ENCODE measurements at regions not wholly inside any gene's neighbourhood (a gene's known extent, or its start where the extent isn't known, plus 50 kb on each side); places are given as distances from the start of the nearest gene placed in this dataset.

DNA sequence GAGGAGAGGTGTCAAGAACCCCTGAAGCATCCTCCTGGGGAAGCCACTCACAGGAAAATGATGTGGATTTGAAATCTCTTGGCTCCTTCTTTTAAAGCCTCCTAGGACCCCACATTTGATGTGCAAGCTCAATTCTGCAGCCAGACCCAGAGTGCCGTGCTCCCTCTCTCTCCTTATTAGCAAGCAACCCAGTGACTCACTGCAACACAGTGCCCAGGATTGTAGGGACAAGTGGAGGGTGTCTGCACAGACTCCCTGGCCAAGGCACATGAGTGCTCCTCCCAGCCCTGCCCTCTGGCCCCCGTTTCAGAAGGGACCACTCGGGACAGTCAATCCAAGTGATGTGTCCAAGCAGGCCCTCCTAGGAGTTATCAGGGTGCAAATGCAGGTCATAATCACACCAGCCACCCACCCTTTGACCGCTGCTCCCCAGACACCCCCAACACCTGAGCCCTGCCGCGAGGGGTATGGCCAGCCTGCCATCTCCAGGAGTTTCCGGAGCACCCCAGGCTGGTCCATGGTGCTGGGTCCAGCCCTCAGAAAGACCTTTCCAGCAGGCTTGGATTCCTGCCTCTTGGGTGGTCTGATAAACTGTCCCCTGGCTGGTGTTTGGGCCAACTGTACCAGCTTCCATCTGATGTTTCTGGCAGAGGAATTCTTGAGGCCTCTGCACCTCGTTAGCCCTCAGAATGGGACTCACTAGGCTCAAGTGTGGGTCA, 54.5 kb upstream of the CXCL12 start:
- no peaks in the 10 kb centered on the region for H3K79me2 ChIP-seq (ENCODE audit: low read depth)
- H3K27me3 ChIP-seq = no peaks in the 10 kb centered on the region
- no peak overlapping the region for H3K27ac Mint-ChIP-seq
- no peak overlapping the region for H3K4me3 Mint-ChIP-seq
- no peaks in the 10 kb centered on the region for H3K27me3 Mint-ChIP-seq (ENCODE audit: insufficient read depth, low read depth)
- H4K20me1 ChIP-seq (ENCODE audit: low read depth) = no peaks in the 10 kb centered on the region
- no peaks in the 10 kb centered on the region for H3K36me3 Mint-ChIP-seq
- no peaks in the 10 kb centered on the region for H3F3A ChIP-seq (ENCODE audit: low read depth)
- H3K27ac ChIP-seq = no peak overlapping the region
- H2AFZ ChIP-seq (replicated peaks) = no peak overlapping the region
- H3K4me3 ChIP-seq = no peak overlapping the region
- no peaks in the 10 kb centered on the region for H3K4me1 Mint-ChIP-seq
- peaks cover 3% of the 10 kb centered on the region for H3K9me3 Mint-ChIP-seq
- no peak overlapping the region for H3K9ac ChIP-seq
- no peak overlapping the region for H3K4me2 ChIP-seq
- H3K9me3 ChIP-seq (ENCODE audit: low read depth) = no peaks in the 10 kb centered on the region
- TF ChIP-seq, protein P1, sequence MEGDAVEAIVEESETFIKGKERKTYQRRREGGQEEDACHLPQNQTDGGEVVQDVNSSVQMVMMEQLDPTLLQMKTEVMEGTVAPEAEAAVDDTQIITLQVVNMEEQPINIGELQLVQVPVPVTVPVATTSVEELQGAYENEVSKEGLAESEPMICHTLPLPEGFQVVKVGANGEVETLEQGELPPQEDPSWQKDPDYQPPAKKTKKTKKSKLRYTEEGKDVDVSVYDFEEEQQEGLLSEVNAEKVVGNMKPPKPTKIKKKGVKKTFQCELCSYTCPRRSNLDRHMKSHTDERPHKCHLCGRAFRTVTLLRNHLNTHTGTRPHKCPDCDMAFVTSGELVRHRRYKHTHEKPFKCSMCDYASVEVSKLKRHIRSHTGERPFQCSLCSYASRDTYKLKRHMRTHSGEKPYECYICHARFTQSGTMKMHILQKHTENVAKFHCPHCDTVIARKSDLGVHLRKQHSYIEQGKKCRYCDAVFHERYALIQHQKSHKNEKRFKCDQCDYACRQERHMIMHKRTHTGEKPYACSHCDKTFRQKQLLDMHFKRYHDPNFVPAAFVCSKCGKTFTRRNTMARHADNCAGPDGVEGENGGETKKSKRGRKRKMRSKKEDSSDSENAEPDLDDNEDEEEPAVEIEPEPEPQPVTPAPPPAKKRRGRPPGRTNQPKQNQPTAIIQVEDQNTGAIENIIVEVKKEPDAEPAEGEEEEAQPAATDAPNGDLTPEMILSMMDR (IDR thresholded peaks at IDR 0.05) = no peak
- TF ChIP-seq EZH2phosphoT487 (IDR thresholded peaks at IDR 0.05) = no peak
- TF ChIP-seq EZH2 (IDR thresholded peaks at IDR 0.05) = no peak
- H3K4me1 ChIP-seq = no peaks in the 10 kb centered on the region
- DNase-seq (ENCODE audit: low spot score) = no peak
- H3K36me3 ChIP-seq = no peaks in the 10 kb centered on the region

DNA sequence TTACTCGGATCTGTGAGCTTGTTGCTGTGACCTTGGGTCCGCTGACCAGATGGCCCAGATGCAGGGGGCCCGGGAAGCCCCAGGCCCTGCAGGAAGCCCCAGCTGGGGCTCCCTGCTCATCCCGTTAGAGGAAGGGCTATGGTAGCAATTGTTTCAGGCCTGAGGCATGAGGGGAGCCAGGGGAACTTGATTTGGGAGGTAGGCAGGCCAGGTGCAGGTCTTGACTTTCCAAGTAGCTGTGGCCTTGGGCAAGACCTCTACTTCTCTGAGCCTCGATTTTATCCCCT, 55.0 kb upstream of the CXCL12 start:
- H3K36me3 Mint-ChIP-seq = no peaks in the 10 kb centered on the region
- Histone ChIP-seq H3K9ac (no peak overlapping the region), H2AFZ (replicated peaks) (no peak overlapping the region), H3K4me1 (no peaks in the 10 kb centered on the region), H3K9me3 (ENCODE audit: low read depth) (peaks cover 1% of the 10 kb centered on the region), H3K36me3 (no peaks in the 10 kb centered on the region), H4K20me1 (ENCODE audit: low read depth) (no peaks in the 10 kb centered on the region), H3K79me2 (ENCODE audit: low read depth) (no peaks in the 10 kb centered on the region), H3K27ac (no peak overlapping the region), H3K27me3 (no peaks in the 10 kb centered on the region), H3F3A (ENCODE audit: low read depth) (no peaks in the 10 kb centered on the region), H3K4me3 (no peak overlapping the region), H3K4me2 (no peak overlapping the region)
- no peak overlapping the region for H3K4me3 Mint-ChIP-seq
- H3K27ac Mint-ChIP-seq = no peak overlapping the region
- no peaks in the 10 kb centered on the region for H3K4me1 Mint-ChIP-seq
- no peak for TF ChIP-seq EZH2phosphoT487 (IDR thresholded peaks at IDR 0.05)
- TF ChIP-seq, protein P1 (IDR thresholded peaks at IDR 0.05) = no peak
- TF ChIP-seq EZH2 (IDR thresholded peaks at IDR 0.05) = no peak
- no peak for DNase-seq (ENCODE audit: low spot score)
- H3K27me3 Mint-ChIP-seq (ENCODE audit: insufficient read depth, low read depth) = no peaks in the 10 kb centered on the region
- peaks cover 4% of the 10 kb centered on the region for H3K9me3 Mint-ChIP-seq

DNA sequence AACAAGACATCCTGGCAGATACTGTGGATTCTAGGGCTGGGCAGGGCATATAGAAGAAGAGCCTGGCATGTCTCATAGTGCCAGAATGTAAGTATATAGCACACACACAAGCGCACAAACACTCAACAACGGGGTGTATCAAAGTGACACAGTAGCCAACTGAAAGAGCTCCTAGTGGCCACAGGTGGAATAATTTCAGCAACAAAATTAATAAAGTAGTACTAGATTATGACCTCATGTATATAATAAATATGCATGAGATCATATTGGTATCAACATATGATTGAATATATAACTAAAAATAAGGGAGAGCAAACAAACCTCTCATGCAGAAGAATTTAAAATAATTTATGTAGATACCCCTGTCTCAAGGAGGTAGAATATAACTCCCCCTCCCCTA, 72.4 kb upstream of the CXCL12 start:
- Histone ChIP-seq H3K36me3 (no peaks in the 10 kb centered on the region), H3K4me1 (no peaks in the 10 kb centered on the region), H3K4me3 (no peak overlapping the region), H3K27me3 (no peaks in the 10 kb centered on the region), H3K4me2 (no peak overlapping the region), H3F3A (ENCODE audit: low read depth) (no peaks in the 10 kb centered on the region), H3K9me3 (ENCODE audit: low read depth) (no peaks in the 10 kb centered on the region), H3K27ac (no peak overlapping the region), H3K9ac (no peak overlapping the region), H3K79me2 (ENCODE audit: low read depth) (no peaks in the 10 kb centered on the region), H4K20me1 (ENCODE audit: low read depth) (no peaks in the 10 kb centered on the region), H2AFZ (replicated peaks) (no peak overlapping the region)
- TF ChIP-seq EZH2 (IDR thresholded peaks at IDR 0.05) (no peak), EZH2phosphoT487 (IDR thresholded peaks at IDR 0.05) (no peak)
- TF ChIP-seq, protein P1 (IDR thresholded peaks at IDR 0.05) = peak; percentile 29
- no peak for DNase-seq (ENCODE audit: low spot score)
- Mint-ChIP-seq H3K4me1 (no peaks in the 10 kb centered on the region), H3K9me3 (peaks cover 4% of the 10 kb centered on the region), H3K36me3 (no peaks in the 10 kb centered on the region), H3K27me3 (ENCODE audit: insufficient read depth, low read depth) (no peaks in the 10 kb centered on the region), H3K27ac (no peak overlapping the region), H3K4me3 (no peak overlapping the region)
